Endothelial cell of umbilical vein (primary cell): ENCODE measurements at regions not wholly inside any gene's neighbourhood (a gene's known extent, or its start where the extent isn't known, plus 50 kb on each side); places are given as distances from the start of the nearest gene placed in this dataset.

Experiments used
- BruUV-seq: library from RNA; stranded (reverse); fragments of 400-500 nt; replicated peaks from 2 replicates; lab custom pipeline; 2021; lab: Mats Ljungman, UMichigan
- CTCF ChIA-PET: fragments of 300-600, 350-600 bp; sonication (Branson Sonifier 250); formaldehyde crosslinking; loops from one replicate; lab custom pipeline; 2021; ENCODE audit warnings: antibody characterized with exemption, inconsistent platforms; lab: Charles Lee
- POLR2A ChIA-PET: fragments of 300-600, 350-600 bp; sonication (Branson Sonifier 250); formaldehyde crosslinking; loops from one replicate; lab custom pipeline; 2021; ENCODE audit warnings: antibody characterized with exemption, inconsistent platforms; lab: Charles Lee
- DNase-seq: peaks from one replicate; pipeline ENCODE4 v3.0.0-alpha.2; 2011; ENCODE audit warnings: low read depth, low spot score
- FAIRE-seq: peaks from 2 replicates; lab custom pipeline; 2011; peaks lifted over from hg19 to GRCh38; lab: Jason Lieb, UNC
- H2AFZ ChIP-seq: 2 replicates; pipeline ENCODE4 v1.6.0; 2012; ENCODE audit warnings: low read depth, low read length, control low read depth, inconsistent platforms
- H3K27ac ChIP-seq: 2 replicates; pipeline ENCODE4 v1.5.1; 2011; ENCODE audit warnings: low read depth, mild to moderate bottlenecking, control low read depth, low read length, moderate library complexity; ENCODE audit not compliant: insufficient read depth
- H3K27me3 ChIP-seq, 2 experiments: 2 replicates each; pipeline versions ENCODE4 v1.6.0 to v1.6.1; 2011; ENCODE audit warnings: low read length in 2 of 2, mixed read lengths in 1 of 2; ENCODE audit not compliant: control insufficient read depth in 2 of 2, insufficient read depth in 2 of 2
- H3K36me3 ChIP-seq, 2 experiments: 2 replicates in 1 of 2; 3 replicates in 1 of 2; pipeline ENCODE4 v1.5.1; 2011; ENCODE audit warnings: low read length in 2 of 2, mild to moderate bottlenecking in 1 of 2, moderate library complexity in 1 of 2; ENCODE audit not compliant: control insufficient read depth in 2 of 2, insufficient read depth in 2 of 2; ENCODE audit errors: extremely low read depth in 1 of 2
- H3K4me1 ChIP-seq: 3 replicates; pipeline ENCODE4 v1.5.1; 2011; ENCODE audit warnings: mild to moderate bottlenecking, low read length; ENCODE audit not compliant: control insufficient read depth, insufficient read depth; ENCODE audit errors: extremely low read depth
- H3K4me2 ChIP-seq: 2 replicates; pipeline ENCODE4 v1.6.1; 2011; ENCODE audit warnings: low read length, control low read depth, mixed read lengths; ENCODE audit not compliant: insufficient read depth
- H3K4me3 ChIP-seq, 3 experiments: fragments of 200-600 bp in 1 of 3; sonication (generic), shearing (Covaris generic) in 1 of 3; replicated peaks in 1 of 3; 2 replicates each; pipeline ENCODE4 v1.5.1; 2011 to 2016; ENCODE audit warnings: control low read depth in 3 of 3, low read length in 3 of 3, mild to moderate bottlenecking in 2 of 3, inconsistent platforms in 1 of 3, low read depth in 1 of 3, moderate library complexity in 1 of 3; ENCODE audit not compliant: insufficient read depth in 1 of 3
- H3K79me2 ChIP-seq: 2 replicates; pipeline ENCODE4 v1.6.0; 2012; ENCODE audit warnings: low read length, inconsistent platforms; ENCODE audit not compliant: control insufficient read depth, insufficient read depth
- H3K9ac ChIP-seq: replicated peaks from 2 replicates; pipeline ENCODE3; 2011; ENCODE audit warnings: low read length, control low read depth; ENCODE audit not compliant: insufficient read depth; ENCODE audit errors: extremely low read depth
- H3K9me1 ChIP-seq: replicated peaks from 3 replicates; pipeline ENCODE4 v1.6.0; 2011; ENCODE audit warnings: mild to moderate bottlenecking, low read length; ENCODE audit not compliant: control insufficient read depth, insufficient read depth; ENCODE audit errors: extremely low read depth
- H3K9me3 ChIP-seq: replicated peaks from 2 replicates; pipeline ENCODE4 v1.5.1; 2012; ENCODE audit warnings: low read length, inconsistent platforms; ENCODE audit not compliant: control insufficient read depth, insufficient read depth
- H4K20me1 ChIP-seq: replicated peaks from 2 replicates; pipeline ENCODE3; 2011; ENCODE audit warnings: mild to moderate bottlenecking, low read length; ENCODE audit not compliant: control insufficient read depth, insufficient read depth; ENCODE audit errors: extremely low read depth
- EZH2 ChIP-seq: IDR thresholded peaks from 2 replicates; pipeline ENCODE4 v1.6.1; 2012; ENCODE audit warnings: borderline replicate concordance, low read depth, mild to moderate bottlenecking, moderate library complexity, low read length, inconsistent platforms; ENCODE audit not compliant: severe bottlenecking
- FOS ChIP-seq: IDR thresholded peaks from 2 replicates; pipeline ENCODE4 v1.6.1; 2011; ENCODE audit warnings: mild to moderate bottlenecking, low read length, moderate library complexity, borderline replicate concordance; ENCODE audit not compliant: insufficient read depth
- GATA2 ChIP-seq: IDR thresholded peaks from 2 replicates; pipeline ENCODE4 v1.7.0; 2011; ENCODE audit warnings: low read depth, mild to moderate bottlenecking, moderate library complexity, mixed read lengths, low read length; ENCODE audit not compliant: insufficient read length, insufficient read depth
- MAX ChIP-seq: IDR thresholded peaks from 2 replicates; pipeline ENCODE4 v1.6.1; 2011; ENCODE audit not compliant: insufficient read depth, insufficient read length
- MYC ChIP-seq: IDR thresholded peaks from one replicate; pipeline ENCODE4 v1.6.1; 2011; ENCODE audit warnings: mild to moderate bottlenecking, low read depth, low read length
- POLR2A ChIP-seq: IDR thresholded peaks from 2 replicates; pipeline ENCODE4 v1.6.1; 2012; ENCODE audit warnings: low read depth, mild to moderate bottlenecking, control low read depth, low read length
- POLR2AphosphoS5 ChIP-seq: IDR thresholded peaks from 2 replicates; pipeline ENCODE4 v1.6.1; 2012; ENCODE audit warnings: low read depth, mild to moderate bottlenecking, control low read depth, low read length, moderate library complexity; ENCODE audit not compliant: insufficient read depth
- dilution Hi-C: fragments of 300-500 bp; cut with MboI; formaldehyde crosslinking; loops from one replicate; pipeline ENCODE4 v1.15.0; 2019; ENCODE audit warnings: low sequenced_read_pairs; ENCODE audit not compliant: extremely low pct_ligation_motif_present
- intact Hi-C: fragments of 100-400 bp; cut with micrococcal nuclease; formaldehyde crosslinking; loops from one replicate; pipeline ENCODE4 v1.10.0; 2022
- TF ChIP-seq, protein P1 (sequence below), 2 donors: IDR thresholded peaks; 1 replicate in 1 of 2; 2 replicates in 1 of 2; pipeline ENCODE4 v1.5.1; 2011; ENCODE audit warnings: low read length in 2 of 2, mild to moderate bottlenecking in 2 of 2, moderate library complexity in 2 of 2, control low read depth in 1 of 2, inconsistent platforms in 1 of 2, low read depth in 1 of 2; ENCODE audit not compliant: insufficient read depth in 1 of 2; ENCODE audit errors: extremely low read depth in 1 of 2

- intact Hi-C loops: no loop called here
These were observed 628.4 kb upstream of the FAM174A start for GRCh38 chr5:99906776-99907175.

More at GRCh38 chr5:99906776-99907175, 628.4 kb upstream of the FAM174A start:
- Histone ChIP-seq H3K36me3 (no peaks in the 10 kb centered on the region), H3K9me1 (no peaks in the 10 kb centered on the region), H3K4me1 (no peaks in the 10 kb centered on the region), H3K4me3 (no peak overlapping the region), H3K79me2 (no peaks in the 10 kb centered on the region), H3K27me3 (no peaks in the 10 kb centered on the region), H3K4me2 (no peak overlapping the region), H3K27ac (no peak overlapping the region), H3K9ac (no peak overlapping the region), H3K9me3 (no peaks in the 10 kb centered on the region), H2AFZ (no peak overlapping the region), H4K20me1 (no peaks in the 10 kb centered on the region)
- DNase-seq: no peak
- dilution Hi-C loops: no loop called here
- FAIRE-seq: no peak
- POLR2A ChIA-PET: no interaction called here
- no peak for TF ChIP-seq MYC
- TF ChIP-seq EZH2: no peak
- TF ChIP-seq, protein P1, sequence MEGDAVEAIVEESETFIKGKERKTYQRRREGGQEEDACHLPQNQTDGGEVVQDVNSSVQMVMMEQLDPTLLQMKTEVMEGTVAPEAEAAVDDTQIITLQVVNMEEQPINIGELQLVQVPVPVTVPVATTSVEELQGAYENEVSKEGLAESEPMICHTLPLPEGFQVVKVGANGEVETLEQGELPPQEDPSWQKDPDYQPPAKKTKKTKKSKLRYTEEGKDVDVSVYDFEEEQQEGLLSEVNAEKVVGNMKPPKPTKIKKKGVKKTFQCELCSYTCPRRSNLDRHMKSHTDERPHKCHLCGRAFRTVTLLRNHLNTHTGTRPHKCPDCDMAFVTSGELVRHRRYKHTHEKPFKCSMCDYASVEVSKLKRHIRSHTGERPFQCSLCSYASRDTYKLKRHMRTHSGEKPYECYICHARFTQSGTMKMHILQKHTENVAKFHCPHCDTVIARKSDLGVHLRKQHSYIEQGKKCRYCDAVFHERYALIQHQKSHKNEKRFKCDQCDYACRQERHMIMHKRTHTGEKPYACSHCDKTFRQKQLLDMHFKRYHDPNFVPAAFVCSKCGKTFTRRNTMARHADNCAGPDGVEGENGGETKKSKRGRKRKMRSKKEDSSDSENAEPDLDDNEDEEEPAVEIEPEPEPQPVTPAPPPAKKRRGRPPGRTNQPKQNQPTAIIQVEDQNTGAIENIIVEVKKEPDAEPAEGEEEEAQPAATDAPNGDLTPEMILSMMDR (IDR thresholded peaks at IDR 0.05; ENCODE audit: extremely low read depth in 1 of 2, insufficient read depth in 1 of 2, low read depth in 1 of 2, low read length in 2 of 2): no peak
- no peak for TF ChIP-seq FOS
- no peak for TF ChIP-seq POLR2AphosphoS5
- no peak for TF ChIP-seq POLR2A
- no peak for TF ChIP-seq GATA2
- TF ChIP-seq MAX: no peak
- BruUV-seq: no TSS peak
- CTCF ChIA-PET: interaction anchor here (0.7 kb wide), 1 partner anchor 22 kb away, joined by 3 read pairs; no protein-coding TSS in a partner anchor
